A172 (cell line): ENCODE measurements at regions not wholly inside any gene's neighbourhood (a gene's known extent, or its start where the extent isn't known, plus 50 kb on each side); places are given as distances from the start of the nearest gene placed in this dataset.
A peak's percentile ranks its signal among the peaks of the same experiment; 100 is the strongest.
"Not testable (repeated sequence)": the region's sequence is repeated elsewhere in the genome, so short reads cannot be mapped to it uniquely, and the experiment has no call there.

Experiments
- DNase-seq: peaks from one replicate; pipeline ENCODE4 v3.0.0-alpha.2; 2015; ENCODE audit warnings: low spot score

GRCh38 chr20:30295967-30296366 lies 961.5 kb upstream of the DEFB115 start:
- not testable (repeated sequence) for DNase-seq

- DNase-seq: not testable (repeated sequence)
Observed at GRCh38 chr20:30297878-30298595, 959.4 kb upstream of the DEFB115 start.

DNA sequence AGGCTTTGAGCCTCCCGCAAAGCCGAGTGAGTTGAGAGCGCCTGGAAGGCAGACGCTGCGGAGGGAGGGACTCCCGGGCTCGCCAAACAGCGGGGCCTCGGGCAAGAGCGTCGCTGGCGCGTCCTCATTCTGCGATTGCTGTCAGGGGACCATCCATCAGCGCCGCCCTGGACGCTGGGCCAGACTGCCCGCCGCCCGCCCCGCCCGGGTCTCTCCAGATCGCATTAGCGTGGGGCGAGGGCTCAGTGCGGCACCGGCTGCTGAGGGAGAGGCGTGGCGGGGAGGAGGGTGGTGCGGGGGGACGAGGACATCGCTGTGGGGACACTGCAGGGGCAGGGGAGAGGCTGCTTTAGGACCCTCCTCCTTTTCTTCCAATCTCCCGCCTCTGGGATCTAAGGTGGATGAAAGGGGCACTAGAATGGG lies 957.2 kb upstream of the DEFB115 start:
- DNase-seq: not testable (repeated sequence)

- DNase-seq: not testable (repeated sequence)
Observed at GRCh38 chr20:30302786-30303185, 954.7 kb upstream of the DEFB115 start.

DNA sequence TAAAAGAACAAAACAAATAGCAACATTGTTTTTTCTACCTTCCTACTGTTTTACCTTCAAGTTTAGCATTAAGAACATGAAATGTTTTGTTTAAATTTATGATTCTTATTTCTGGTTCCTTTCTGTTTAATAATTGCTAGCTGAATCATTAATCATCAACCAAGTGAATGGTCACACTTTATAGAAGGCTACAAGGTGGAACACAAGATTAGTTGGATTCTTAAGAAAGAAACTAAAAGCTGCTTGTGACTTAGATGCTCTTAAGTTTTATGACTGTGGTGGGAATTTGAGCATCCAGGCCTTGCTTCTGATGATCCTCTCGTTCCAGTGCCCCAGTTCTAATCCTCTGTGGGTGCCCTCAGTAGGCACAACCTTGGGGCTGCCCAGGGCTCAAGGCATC lies 947.5 kb upstream of the DEFB115 start:
- DNase-seq: not testable (repeated sequence)

DNA sequence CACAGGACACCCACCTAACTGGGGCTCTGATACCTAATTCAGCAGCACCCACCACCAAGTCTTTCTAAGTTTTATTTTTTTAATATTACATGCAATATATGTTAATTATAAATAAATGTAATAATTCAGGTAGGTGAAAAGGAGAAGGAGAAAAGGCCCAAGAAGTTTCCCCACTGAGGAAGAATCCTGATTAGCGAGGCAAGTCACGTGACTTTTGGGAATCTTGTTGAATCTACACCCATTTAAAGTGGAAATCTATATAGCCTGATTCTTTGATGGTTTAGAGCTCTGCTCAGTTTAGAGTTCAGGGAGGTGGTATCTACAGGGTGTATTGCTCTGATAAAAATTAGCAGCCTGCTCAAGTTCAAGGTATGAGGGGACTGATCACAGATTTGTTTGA lies 947.1 kb upstream of the DEFB115 start:
- not testable (repeated sequence) for DNase-seq

- DNase-seq: not testable (repeated sequence)
Observed at GRCh38 chr20:30312220-30312619, 945.2 kb upstream of the DEFB115 start.

DNA sequence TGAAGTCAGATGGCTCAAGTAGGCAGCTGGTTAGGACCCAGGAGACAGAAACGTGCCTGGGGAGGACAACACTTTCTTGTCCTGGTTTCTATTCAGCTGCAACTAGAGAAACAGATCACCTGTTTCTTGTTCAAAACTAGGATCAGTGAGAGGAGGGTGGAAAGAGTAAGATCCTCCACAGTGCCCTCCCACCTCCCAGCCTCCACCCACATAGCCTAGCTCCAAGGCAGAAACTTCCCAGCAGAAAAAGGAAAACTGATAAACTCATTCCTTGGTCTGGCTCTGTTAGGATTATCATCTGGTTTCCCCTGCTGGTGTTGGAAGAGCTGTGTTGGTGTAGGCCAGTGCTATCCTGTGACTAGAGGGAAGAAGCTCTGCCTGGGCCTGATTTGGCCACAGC lies 943.8 kb upstream of the DEFB115 start:
- DNase-seq: not testable (repeated sequence)

GRCh38 chr20:30316063-30316462 lies 941.4 kb upstream of the DEFB115 start:
- not testable (repeated sequence) for DNase-seq

DNA sequence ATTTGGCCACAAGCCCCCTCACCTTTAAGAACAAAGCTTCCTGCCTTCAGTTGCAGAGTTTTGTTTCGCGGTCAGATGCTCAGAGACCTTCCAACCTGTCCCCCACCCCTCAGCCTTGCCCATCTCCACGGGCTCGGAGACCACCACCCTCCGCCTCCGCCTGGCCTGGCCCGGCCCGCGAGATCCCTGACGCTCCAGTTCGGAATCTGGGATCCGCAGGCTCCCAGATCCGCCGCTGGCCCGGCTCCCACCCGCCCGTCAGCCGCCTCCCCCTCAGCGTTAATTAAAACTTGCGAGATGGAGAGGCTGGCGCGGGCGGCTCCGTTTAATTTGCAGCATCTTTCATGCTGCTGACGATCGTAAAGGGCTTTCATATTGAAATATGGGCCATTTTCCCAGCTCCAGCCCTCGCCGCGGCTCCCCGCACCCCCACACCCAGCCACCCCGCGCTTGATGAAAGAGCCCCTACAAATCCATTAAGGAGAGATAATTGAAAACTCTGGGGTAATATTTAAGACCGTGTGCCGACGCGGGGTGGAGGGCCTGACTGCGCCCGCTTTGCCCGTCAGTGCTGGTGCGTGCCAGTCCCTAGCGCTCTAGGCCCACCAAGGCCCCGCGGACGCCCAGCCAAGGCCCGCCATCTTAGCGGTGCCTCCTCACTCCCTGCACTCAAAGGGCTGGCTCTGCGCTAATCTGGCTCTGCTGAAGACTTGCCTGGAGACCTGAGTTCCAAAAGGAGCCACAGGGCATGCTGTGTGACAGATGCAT lies 940.7 kb upstream of the DEFB115 start:
- not testable (repeated sequence) for DNase-seq

GRCh38 chr20:30333744-30334143 lies 923.7 kb upstream of the DEFB115 start:
- DNase-seq: not testable (repeated sequence)

GRCh38 chr20:30337556-30337955 lies 919.9 kb upstream of the DEFB115 start:
- DNase-seq: not testable (repeated sequence)

DNA sequence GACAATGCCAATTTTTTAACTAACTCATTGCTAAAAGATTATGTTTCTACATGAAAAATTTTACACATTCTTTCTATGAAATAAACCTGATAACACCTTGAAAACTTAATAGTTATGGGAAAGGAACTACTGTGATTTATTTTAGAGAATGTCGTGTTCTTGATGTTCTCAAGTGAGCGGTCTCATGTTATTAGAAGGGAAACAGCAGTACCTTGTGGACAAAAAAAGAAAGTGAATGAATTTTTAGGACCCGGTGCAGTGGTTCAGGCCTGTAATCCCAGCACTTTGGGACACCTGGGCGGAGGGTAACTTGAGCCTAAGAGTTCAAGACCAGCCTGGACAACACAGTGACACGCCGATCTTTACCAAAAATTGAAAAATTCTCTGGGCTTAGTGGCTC lies 908.5 kb upstream of the DEFB115 start:
- not testable (repeated sequence) for DNase-seq

- not testable (repeated sequence) for DNase-seq
Observed at GRCh38 chr20:30356854-30357467, 900.5 kb upstream of the DEFB115 start.

DNA sequence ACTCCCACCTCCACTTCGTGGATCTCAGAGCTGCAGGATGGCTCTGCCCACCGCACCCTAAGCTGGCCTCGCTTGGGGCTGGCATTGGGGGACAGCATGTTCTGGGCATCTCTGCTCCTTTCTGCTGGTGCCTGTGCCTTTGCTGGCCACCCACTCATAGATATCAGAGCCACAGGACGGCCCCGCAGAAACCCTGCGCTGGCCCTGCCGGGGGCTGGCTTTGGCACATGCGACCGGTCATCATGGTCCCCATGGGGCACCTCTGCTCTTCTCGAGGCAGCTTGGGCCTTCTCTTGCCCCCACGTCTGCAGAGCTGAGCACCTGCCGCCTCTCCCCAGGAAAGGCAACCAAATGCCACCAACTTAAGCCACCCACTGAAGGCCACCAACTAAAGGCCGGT lies 895.7 kb upstream of the DEFB115 start:
- not testable (repeated sequence) for DNase-seq

GRCh38 chr20:30376430-30376766 lies 881.1 kb upstream of the DEFB115 start:
- not testable (repeated sequence) for DNase-seq

GRCh38 chr20:30376767-30377658 lies 880.5 kb upstream of the DEFB115 start:
- peak; percentile 93 for DNase-seq

DNA sequence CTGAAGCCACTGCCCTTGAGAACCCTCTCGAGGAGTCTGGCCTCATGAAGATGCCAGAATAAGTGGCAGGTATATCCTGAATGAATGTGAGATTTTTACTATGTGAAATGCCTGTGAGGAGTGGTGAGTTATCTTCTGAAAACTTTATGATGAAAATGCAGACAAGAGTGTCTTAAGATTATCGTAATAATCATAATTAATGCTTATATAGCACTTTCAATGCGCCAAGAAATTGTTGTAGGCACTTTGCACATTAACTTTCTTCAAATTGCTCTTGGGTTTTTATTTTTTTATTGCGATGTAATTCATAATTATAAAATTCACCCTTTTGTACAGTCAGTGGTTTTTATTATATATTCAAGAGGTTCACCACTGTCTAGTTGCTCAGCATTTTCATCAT lies 879.1 kb upstream of the DEFB115 start:
- not testable (repeated sequence) for DNase-seq

DNA sequence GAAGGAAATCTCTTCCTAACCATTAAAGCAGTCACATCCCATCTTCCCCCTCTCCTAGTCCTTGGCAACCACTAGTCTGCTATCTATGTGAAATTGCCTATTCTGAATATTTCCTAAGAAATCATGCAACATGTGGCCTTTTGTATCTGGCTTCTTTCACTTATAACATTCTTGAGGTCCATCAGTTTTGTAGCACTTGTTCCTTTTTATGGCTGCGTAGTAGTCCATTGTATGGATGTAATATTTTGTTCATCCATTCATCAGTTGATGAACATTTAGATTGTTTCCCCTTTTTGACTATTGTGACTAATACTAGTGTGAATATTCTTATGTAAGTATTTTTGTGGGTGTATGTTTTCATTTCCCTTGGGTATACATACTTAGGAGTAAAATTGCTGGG lies 878.7 kb upstream of the DEFB115 start:
- DNase-seq: not testable (repeated sequence)

GRCh38 chr20:30384841-30385240 lies 872.6 kb upstream of the DEFB115 start:
- DNase-seq: not testable (repeated sequence)

DNA sequence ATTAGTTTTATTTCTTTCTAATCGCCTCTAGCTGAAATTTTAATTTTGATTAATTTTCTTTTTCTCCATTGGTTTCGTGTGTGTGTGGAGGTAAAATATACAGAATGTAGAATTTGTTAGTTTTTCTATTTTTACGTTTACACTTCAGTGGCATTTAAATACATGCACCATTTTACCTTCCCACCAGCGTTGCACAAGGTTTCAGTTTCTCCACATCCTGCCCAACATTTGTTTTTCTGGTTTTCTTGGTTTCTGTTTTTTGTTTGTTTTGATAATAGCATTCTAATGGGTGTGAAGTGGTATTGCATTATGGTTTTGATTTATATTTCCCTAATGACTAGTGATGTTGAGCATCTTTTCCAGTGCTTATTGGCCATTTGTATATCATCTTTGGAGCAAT lies 871.4 kb upstream of the DEFB115 start:
- not testable (repeated sequence) for DNase-seq

- not testable (repeated sequence) for DNase-seq
Observed at GRCh38 chr20:30387823-30388222, 869.6 kb upstream of the DEFB115 start.
